ENCODE measurements at regions not wholly inside any gene's neighbourhood (a gene's known extent, or its start where the extent isn't known, plus 50 kb on each side); places are given as distances from the start of the nearest gene placed in this dataset.
"Not testable (repeated sequence)": the region's sequence is repeated elsewhere in the genome, so short reads cannot be mapped to it uniquely, and the experiment has no call there.

- no peak for DNase-seq
- Mint-ChIP-seq H3K4me1 (no peaks in the 10 kb centered on the region), H3K4me3 (no peak overlapping the region), H3K27ac (no peak overlapping the region), H3K27me3 (no peaks in the 10 kb centered on the region), H3K36me3 (no peaks in the 10 kb centered on the region), H3K9me3 (peaks cover 2% of the 10 kb centered on the region)
- CTCF ChIA-PET = no interaction called here
Observed at GRCh38 chr10:125232841-125233240, 72.5 kb upstream of the CTBP2 start.

GRCh38 chr10:125231813-125232475 lies 71.6 kb upstream of the CTBP2 start:
- Mint-ChIP-seq H3K4me3 (no peak overlapping the region), H3K9me3 (peaks cover 7% of the 10 kb centered on the region), H3K27me3 (no peaks in the 10 kb centered on the region), H3K36me3 (no peaks in the 10 kb centered on the region), H3K27ac (no peak overlapping the region), H3K4me1 (no peaks in the 10 kb centered on the region)
- DNase-seq = no peak
- CTCF ChIA-PET = no interaction called here

GRCh38 chr10:125231116-125231812 lies 70.9 kb upstream of the CTBP2 start:
- H3K4me3 Mint-ChIP-seq = no peak overlapping the region
- H3K4me1 Mint-ChIP-seq = no peaks in the 10 kb centered on the region
- peaks cover 10% of the 10 kb centered on the region for H3K9me3 Mint-ChIP-seq
- CTCF ChIA-PET = no interaction called here
- H3K27ac Mint-ChIP-seq = no peak overlapping the region
- no peaks in the 10 kb centered on the region for H3K27me3 Mint-ChIP-seq
- no peak for DNase-seq
- no peaks in the 10 kb centered on the region for H3K36me3 Mint-ChIP-seq

- no peak overlapping the region for H3K4me3 Mint-ChIP-seq
- H3K27ac Mint-ChIP-seq = no peak overlapping the region
- DNase-seq = no peak
- no peaks in the 10 kb centered on the region for H3K27me3 Mint-ChIP-seq
- H3K36me3 Mint-ChIP-seq = no peaks in the 10 kb centered on the region
- no peaks in the 10 kb centered on the region for H3K4me1 Mint-ChIP-seq
- peaks cover 9% of the 10 kb centered on the region for H3K9me3 Mint-ChIP-seq
- CTCF ChIA-PET = no interaction called here
Observed at GRCh38 chr10:125230251-125230650, 69.9 kb upstream of the CTBP2 start.

- H3K27me3 Mint-ChIP-seq, CTCF ChIA-PET, H3K9me3 Mint-ChIP-seq, H3K4me3 Mint-ChIP-seq, H3K27ac Mint-ChIP-seq, H3K36me3 Mint-ChIP-seq, H3K4me1 Mint-ChIP-seq, DNase-seq: not testable (repeated sequence)
Observed at GRCh38 chr10:125228245-125228940, 68.0 kb upstream of the CTBP2 start.

- CTCF ChIA-PET = no interaction called here
- DNase-seq = no peak
- H3K27ac Mint-ChIP-seq = no peak overlapping the region
- peaks cover 4% of the 10 kb centered on the region for H3K27me3 Mint-ChIP-seq
- H3K4me1 Mint-ChIP-seq = no peaks in the 10 kb centered on the region
- peaks cover 9% of the 10 kb centered on the region for H3K9me3 Mint-ChIP-seq
- H3K36me3 Mint-ChIP-seq = no peaks in the 10 kb centered on the region
- H3K4me3 Mint-ChIP-seq = no peak overlapping the region
Observed at GRCh38 chr10:125227546-125227945, 67.2 kb upstream of the CTBP2 start.

- CTCF ChIA-PET = no interaction called here
- Mint-ChIP-seq H3K4me1 (no peaks in the 10 kb centered on the region), H3K9me3 (peaks cover 9% of the 10 kb centered on the region), H3K27ac (no peak overlapping the region), H3K36me3 (no peaks in the 10 kb centered on the region), H3K4me3 (no peak overlapping the region), H3K27me3 (peaks cover 4% of the 10 kb centered on the region)
- no peak for DNase-seq
Observed at GRCh38 chr10:125226823-125227222, 66.5 kb upstream of the CTBP2 start.

GRCh38 chr10:125226005-125226404 lies 65.6 kb upstream of the CTBP2 start:
- peaks cover 4% of the 10 kb centered on the region for H3K27me3 Mint-ChIP-seq
- no peak overlapping the region for H3K27ac Mint-ChIP-seq
- H3K4me1 Mint-ChIP-seq = no peaks in the 10 kb centered on the region
- H3K36me3 Mint-ChIP-seq = no peaks in the 10 kb centered on the region
- DNase-seq = no peak
- CTCF ChIA-PET = no interaction called here
- H3K4me3 Mint-ChIP-seq = no peak overlapping the region
- peaks cover 9% of the 10 kb centered on the region for H3K9me3 Mint-ChIP-seq

- peaks cover 9% of the 10 kb centered on the region for H3K9me3 Mint-ChIP-seq
- CTCF ChIA-PET = no interaction called here
- DNase-seq = no peak
- no peak overlapping the region for H3K27ac Mint-ChIP-seq
- H3K4me3 Mint-ChIP-seq = no peak overlapping the region
- no peaks in the 10 kb centered on the region for H3K4me1 Mint-ChIP-seq
- no peaks in the 10 kb centered on the region for H3K36me3 Mint-ChIP-seq
- H3K27me3 Mint-ChIP-seq = peaks cover 4% of the 10 kb centered on the region
Observed at GRCh38 chr10:125225051-125225450, 64.7 kb upstream of the CTBP2 start.

- CTCF ChIA-PET = no interaction called here
- H3K9me3 Mint-ChIP-seq = peaks cover 8% of the 10 kb centered on the region
- no peaks in the 10 kb centered on the region for H3K36me3 Mint-ChIP-seq
- H3K4me1 Mint-ChIP-seq = no peaks in the 10 kb centered on the region
- H3K27me3 Mint-ChIP-seq = peaks cover 4% of the 10 kb centered on the region
- no peak overlapping the region for H3K4me3 Mint-ChIP-seq
- H3K27ac Mint-ChIP-seq = no peak overlapping the region
- DNase-seq = no peak
Observed at GRCh38 chr10:125222515-125223308, 62.3 kb upstream of the CTBP2 start.

- CTCF ChIA-PET = no interaction called here
- Mint-ChIP-seq H3K27me3 (peaks cover 4% of the 10 kb centered on the region), H3K27ac (no peak overlapping the region), H3K9me3 (peaks cover 4% of the 10 kb centered on the region), H3K4me1 (no peaks in the 10 kb centered on the region), H3K4me3 (no peak overlapping the region), H3K36me3 (no peaks in the 10 kb centered on the region)
- no peak for DNase-seq
Observed at GRCh38 chr10:125221716-125222115, 61.4 kb upstream of the CTBP2 start.

- Mint-ChIP-seq H3K27me3 (peaks cover 3% of the 10 kb centered on the region), H3K9me3 (no peaks in the 10 kb centered on the region), H3K4me3 (no peak overlapping the region), H3K4me1 (no peaks in the 10 kb centered on the region), H3K27ac (no peak overlapping the region), H3K36me3 (no peaks in the 10 kb centered on the region)
- CTCF ChIA-PET = no interaction called here
- DNase-seq = no peak
Observed at GRCh38 chr10:125219776-125220175, 59.4 kb upstream of the CTBP2 start.

- DNase-seq = no peak
- H3K4me3 Mint-ChIP-seq = no peak overlapping the region
- CTCF ChIA-PET = no interaction called here
- no peaks in the 10 kb centered on the region for H3K36me3 Mint-ChIP-seq
- no peaks in the 10 kb centered on the region for H3K4me1 Mint-ChIP-seq
- no peaks in the 10 kb centered on the region for H3K27me3 Mint-ChIP-seq
- no peak overlapping the region for H3K27ac Mint-ChIP-seq
- H3K9me3 Mint-ChIP-seq = no peaks in the 10 kb centered on the region
Observed at GRCh38 chr10:125218967-125219366, 58.6 kb upstream of the CTBP2 start.

- H3K36me3 Mint-ChIP-seq = no peaks in the 10 kb centered on the region
- no peaks in the 10 kb centered on the region for H3K9me3 Mint-ChIP-seq
- CTCF ChIA-PET = no interaction called here
- no peaks in the 10 kb centered on the region for H3K27me3 Mint-ChIP-seq
- no peak overlapping the region for H3K27ac Mint-ChIP-seq
- H3K4me1 Mint-ChIP-seq = no peaks in the 10 kb centered on the region
- no peak for DNase-seq
- H3K4me3 Mint-ChIP-seq = no peak overlapping the region
Observed at GRCh38 chr10:125217990-125218675, 57.8 kb upstream of the CTBP2 start.

Measured in activated naive CD4-positive, alpha-beta T cell treated with anti-CD3 and anti-CD28 coated beads, Interleukin-2, amount 10 ng/mL, durations not matched to agents 7 days and 5 days (primary cell).